ENCODE measurements at regions not wholly inside any gene's neighbourhood (a gene's known extent, or its start where the extent isn't known, plus 50 kb on each side); places are given as distances from the start of the nearest gene placed in this dataset.

DNA sequence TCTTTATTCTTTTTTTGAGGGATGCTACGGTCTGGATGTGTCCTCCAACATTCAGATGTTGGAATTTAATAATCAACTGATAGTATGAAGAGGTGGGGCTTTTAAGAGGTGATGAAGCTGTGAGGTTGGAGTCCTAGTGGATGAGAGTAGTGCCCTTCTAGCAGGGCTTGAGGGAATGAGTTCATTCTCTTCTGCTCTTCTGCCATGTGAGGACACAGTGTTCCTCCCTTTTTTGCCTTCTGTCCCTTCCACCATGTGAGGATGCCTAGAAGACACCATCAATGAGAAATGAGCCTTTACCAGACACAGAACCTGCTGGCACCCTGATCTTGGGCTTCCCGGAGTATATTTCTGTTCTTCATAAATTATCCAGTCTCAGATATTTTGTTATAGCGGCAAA, 82.1 kb upstream of the MLIP start:
- TF ChIP-seq, protein P1, sequence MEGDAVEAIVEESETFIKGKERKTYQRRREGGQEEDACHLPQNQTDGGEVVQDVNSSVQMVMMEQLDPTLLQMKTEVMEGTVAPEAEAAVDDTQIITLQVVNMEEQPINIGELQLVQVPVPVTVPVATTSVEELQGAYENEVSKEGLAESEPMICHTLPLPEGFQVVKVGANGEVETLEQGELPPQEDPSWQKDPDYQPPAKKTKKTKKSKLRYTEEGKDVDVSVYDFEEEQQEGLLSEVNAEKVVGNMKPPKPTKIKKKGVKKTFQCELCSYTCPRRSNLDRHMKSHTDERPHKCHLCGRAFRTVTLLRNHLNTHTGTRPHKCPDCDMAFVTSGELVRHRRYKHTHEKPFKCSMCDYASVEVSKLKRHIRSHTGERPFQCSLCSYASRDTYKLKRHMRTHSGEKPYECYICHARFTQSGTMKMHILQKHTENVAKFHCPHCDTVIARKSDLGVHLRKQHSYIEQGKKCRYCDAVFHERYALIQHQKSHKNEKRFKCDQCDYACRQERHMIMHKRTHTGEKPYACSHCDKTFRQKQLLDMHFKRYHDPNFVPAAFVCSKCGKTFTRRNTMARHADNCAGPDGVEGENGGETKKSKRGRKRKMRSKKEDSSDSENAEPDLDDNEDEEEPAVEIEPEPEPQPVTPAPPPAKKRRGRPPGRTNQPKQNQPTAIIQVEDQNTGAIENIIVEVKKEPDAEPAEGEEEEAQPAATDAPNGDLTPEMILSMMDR (conservative IDR thresholded peaks at IDR 0.05; ENCODE audit: low read depth, low read length): no peak
- TF ChIP-seq POLR2A (IDR thresholded peaks at IDR 0.05; ENCODE audit: low read depth, low read length) (no peak), CEBPB (IDR thresholded peaks at IDR 0.05; ENCODE audit: low read depth, low read length) (no peak), NFE2L2 (IDR thresholded peaks at IDR 0.05; ENCODE audit: low read depth, low read length) (no peak), SMC3 (IDR thresholded peaks at IDR 0.05; ENCODE audit: low read depth, low read length) (no peak), RAD21 (IDR thresholded peaks at IDR 0.05; ENCODE audit: low read length) (no peak), RCOR1 (IDR thresholded peaks at IDR 0.05; ENCODE audit: insufficient replicate concordance, low read length) (no peak), MXI1 (IDR thresholded peaks at IDR 0.05; ENCODE audit: borderline replicate concordance, low read depth, low read length) (no peak), BHLHE40 (IDR thresholded peaks at IDR 0.05; ENCODE audit: low read depth, low read length) (no peak), CHD1 (IDR thresholded peaks at IDR 0.05; ENCODE audit: low read depth, low read length) (no peak), FOS (IDR thresholded peaks at IDR 0.05; ENCODE audit: low read depth, low read length) (no peak), MAZ (IDR thresholded peaks at IDR 0.05; ENCODE audit: borderline replicate concordance, low read depth, low read length) (no peak), MAFK (IDR thresholded peaks at IDR 0.05; ENCODE audit: low read depth, low read length) (no peak)
- TF ChIP-seq, protein P2, sequence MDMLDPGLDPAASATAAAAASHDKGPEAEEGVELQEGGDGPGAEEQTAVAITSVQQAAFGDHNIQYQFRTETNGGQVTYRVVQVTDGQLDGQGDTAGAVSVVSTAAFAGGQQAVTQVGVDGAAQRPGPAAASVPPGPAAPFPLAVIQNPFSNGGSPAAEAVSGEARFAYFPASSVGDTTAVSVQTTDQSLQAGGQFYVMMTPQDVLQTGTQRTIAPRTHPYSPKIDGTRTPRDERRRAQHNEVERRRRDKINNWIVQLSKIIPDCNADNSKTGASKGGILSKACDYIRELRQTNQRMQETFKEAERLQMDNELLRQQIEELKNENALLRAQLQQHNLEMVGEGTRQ (IDR thresholded peaks at IDR 0.05; ENCODE audit: low read depth, low read length): no peak

Data from IMR-90 (cell line).